ENCODE measurements at regions not wholly inside any gene's neighbourhood (a gene's known extent, or its start where the extent isn't known, plus 50 kb on each side); places are given as distances from the start of the nearest gene placed in this dataset.
A peak's percentile ranks its signal among the peaks of the same experiment; 100 is the strongest.

- TF ChIP-seq ETV6 (CRISPR knock-in tag; IDR thresholded peaks at IDR 0.05), result no peak
- no peak for TF ChIP-seq TCF7 (CRISPR knock-in tag; IDR thresholded peaks at IDR 0.05; ENCODE audit: low read depth)
Observed at GRCh38 chr5:131068893-131069643, 96.0 kb downstream of the HINT1 start (continued).

- peaks cover 37% of the 10 kb centered on the region for H3K9me3 Mint-ChIP-seq
- no peak for ATAC-seq
- H3K27ac Mint-ChIP-seq, result no peak overlapping the region
Observed at GRCh38 chr5:131068076-131068475, 97.0 kb downstream of the HINT1 start.

GRCh38 chr5:131067636-131068035 lies 97.4 kb downstream of the HINT1 start:
- Mint-ChIP-seq H3K36me3 (peaks cover 16% of the 10 kb centered on the region), H3K4me1 (0 out of 2 replicates have a peak, but pooled peaks cover 4% of the 10 kb centered on the region), H3K4me3 (no peak overlapping the region), H3K9me3 (peaks cover 37% of the 10 kb centered on the region), H3K27me3 (ENCODE audit: low read depth) (peaks cover 4% of the 10 kb centered on the region; the same call in 1 of the 2 replicates), H3K27ac (no peak overlapping the region)
- POLR2A ChIA-PET, result no interaction called here
- TF ChIP-seq RELA (CRISPR knock-in tag; IDR thresholded peaks at IDR 0.05; ENCODE audit: borderline replicate concordance) (no peak), MXD4 (CRISPR knock-in tag; IDR thresholded peaks at IDR 0.05; ENCODE audit: borderline replicate concordance) (no peak), TP53 (CRISPR knock-in tag; IDR thresholded peaks at IDR 0.05) (no peak), ATF3 (CRISPR knock-in tag; conservative IDR thresholded peaks at IDR 0.05) (no peak), STAT6 (CRISPR knock-in tag; conservative IDR thresholded peaks at IDR 0.05; ENCODE audit: low read depth) (no peak), NR2C2 (CRISPR knock-in tag; IDR thresholded peaks at IDR 0.05) (no peak), USF2 (CRISPR knock-in tag; IDR thresholded peaks at IDR 0.05) (no peak), JUN (CRISPR knock-in tag; IDR thresholded peaks at IDR 0.05) (no peak)
- DNase-seq (ENCODE audit: low spot score), result no peak
- no peak for ATAC-seq
- CTCF ChIA-PET, result no interaction called here

More at GRCh38 chr5:131068076-131068475, 97.0 kb downstream of the HINT1 start:
- Mint-ChIP-seq H3K4me3 (no peak overlapping the region), H3K4me1 (0 out of 2 replicates have a peak, but pooled peaks cover 4% of the 10 kb centered on the region), H3K36me3 (peaks cover 16% of the 10 kb centered on the region), H3K27me3 (ENCODE audit: low read depth) (peaks cover 4% of the 10 kb centered on the region; the same call in 1 of the 2 replicates)
- no peak for DNase-seq (ENCODE audit: low spot score)
- ChIA-PET CTCF (no interaction called here), POLR2A (no interaction called here)
- no peak for TF ChIP-seq RELA (CRISPR knock-in tag; IDR thresholded peaks at IDR 0.05; ENCODE audit: borderline replicate concordance)
- TF ChIP-seq ZNF232 (CRISPR knock-in tag; IDR thresholded peaks at IDR 0.05), result no peak
- TF ChIP-seq MXD4 (CRISPR knock-in tag; IDR thresholded peaks at IDR 0.05; ENCODE audit: borderline replicate concordance), result no peak
- TF ChIP-seq ZSCAN18 (CRISPR knock-in tag; IDR thresholded peaks at IDR 0.05), result no peak

- H3K27me3 Mint-ChIP-seq (ENCODE audit: low read depth), result peaks cover 4% of the 10 kb centered on the region; the same call in 1 of the 2 replicates
- no peak overlapping the region for H3K4me3 Mint-ChIP-seq
- no peak overlapping the region for H3K27ac Mint-ChIP-seq
- ATAC-seq (peak; percentile 36), DNase-seq (ENCODE audit: low spot score) (no peak)
- H3K9me3 Mint-ChIP-seq, result peaks cover 37% of the 10 kb centered on the region
- H3K36me3 Mint-ChIP-seq, result peaks cover 16% of the 10 kb centered on the region
- 0 out of 2 replicates have a peak, but pooled peaks cover 4% of the 10 kb centered on the region for H3K4me1 Mint-ChIP-seq
- ChIA-PET CTCF (interaction anchor here (0.6 kb wide), 1 partner anchor 193 kb away, joined by 3 read pairs; no protein-coding TSS in a partner anchor), POLR2A (no interaction called here)
- no peak for TF ChIP-seq ZNF512 (CRISPR knock-in tag; IDR thresholded peaks at IDR 0.05; ENCODE audit: borderline replicate concordance)
- TF ChIP-seq ATF3 (CRISPR knock-in tag; conservative IDR thresholded peaks at IDR 0.05), result no peak
- TF ChIP-seq GABPB1 (CRISPR knock-in tag; IDR thresholded peaks at IDR 0.05), result no peak
- TF ChIP-seq E2F4 (CRISPR knock-in tag; IDR thresholded peaks at IDR 0.05; ENCODE audit: borderline replicate concordance, low read depth), result no peak
- no peak for TF ChIP-seq SP1 (CRISPR knock-in tag; conservative IDR thresholded peaks at IDR 0.05)
- TF ChIP-seq ZMAT4 (CRISPR knock-in tag; IDR thresholded peaks at IDR 0.05), result no peak
Observed at GRCh38 chr5:131064669-131065371, 100.2 kb downstream of the HINT1 start.
